IMR-90 (cell line): ENCODE measurements at regions not wholly inside any gene's neighbourhood (a gene's known extent, or its start where the extent isn't known, plus 50 kb on each side); places are given as distances from the start of the nearest gene placed in this dataset.

ENCODE experiments used
- ATAC-seq: fragments of 200-7000 bp; cut with Tn5 transposase; 2 replicates; pipeline ENCODE4 v1.9.1; 2020; ENCODE audit warnings: low read depth, mild to moderate bottlenecking, moderate library complexity
- BruUV-seq: library from RNA; stranded (reverse); fragments of 400-500 nt; replicated peaks from 2 replicates; lab custom pipeline; 2021; lab: Mats Ljungman, UMichigan
- CTCF ChIA-PET: fragments of 300-600 bp; formaldehyde crosslinking; extraction: SDS; loops from one replicate; lab custom pipeline; 2021; ENCODE audit warnings: antibody characterized with exemption; lab: Yijun Ruan, JAX
- POLR2A ChIA-PET: fragments of 300-600 bp; sonication (Branson Sonifier 250); formaldehyde crosslinking; loops from one replicate; lab custom pipeline; 2022; ENCODE audit warnings: antibody characterized with exemption; ENCODE audit not compliant: unreplicated experiment; lab: Charles Lee
- DNase-seq: peaks from one replicate; pipeline ENCODE4 v3.0.0; 2013
- H2AFZ ChIP-seq: replicated peaks from 2 replicates; pipeline ENCODE3; 2013; ENCODE audit warnings: low read length, mild to moderate bottlenecking; ENCODE audit not compliant: poor library complexity
- H2AK5ac ChIP-seq: 2 replicates; pipeline ENCODE4 v1.6.1; 2013; ENCODE audit warnings: low read depth, low read length, inconsistent platforms
- H2AK9ac ChIP-seq: replicated peaks from 2 replicates; pipeline ENCODE3; 2013; ENCODE audit warnings: mild to moderate bottlenecking, low read depth, low read length, moderate library complexity; ENCODE audit not compliant: poor library complexity
- H2BK120ac ChIP-seq: 2 replicates; pipeline ENCODE4 v1.6.1; 2013; ENCODE audit warnings: low read depth, low read length, inconsistent platforms
- H2BK15ac ChIP-seq: 3 replicates; pipeline ENCODE4 v1.6.1; 2013; ENCODE audit warnings: low read depth, low read length, inconsistent platforms
- H2BK20ac ChIP-seq: 2 replicates; pipeline ENCODE4 v1.6.1; 2013; ENCODE audit warnings: low read depth, mild to moderate bottlenecking, inconsistent platforms, low read length, moderate library complexity
- H2BK5ac ChIP-seq: 2 replicates; pipeline ENCODE4 v1.6.1; 2013; ENCODE audit warnings: mild to moderate bottlenecking, low read depth, low read length, inconsistent platforms; ENCODE audit not compliant: poor library complexity, severe bottlenecking
- H3K14ac ChIP-seq: replicated peaks from 2 replicates; pipeline ENCODE4 v1.6.1; 2013; ENCODE audit warnings: low read depth, low read length, inconsistent platforms
- H3K18ac ChIP-seq: 2 replicates; pipeline ENCODE4 v1.6.1; 2013; ENCODE audit warnings: low read depth, low read length, control low read depth
- H3K23ac ChIP-seq: 2 replicates; pipeline ENCODE4 v1.6.1; 2013; ENCODE audit warnings: low read depth, low read length, inconsistent platforms
- H3K27ac ChIP-seq: 2 replicates; pipeline ENCODE4 v1.5.1; 2013; ENCODE audit warnings: mild to moderate bottlenecking, control low read depth, low read length; ENCODE audit not compliant: insufficient read depth
- H3K27me3 ChIP-seq: 2 replicates; pipeline ENCODE4 v1.6.1; 2013; ENCODE audit warnings: low read length; ENCODE audit not compliant: control insufficient read depth, insufficient read depth
- H3K36me3 ChIP-seq: 2 replicates; pipeline ENCODE4 v1.6.1; 2013; ENCODE audit warnings: low read length, mixed read lengths; ENCODE audit not compliant: control insufficient read depth, insufficient read depth
- H3K4ac ChIP-seq: 2 replicates; pipeline ENCODE4 v1.6.1; 2013; ENCODE audit warnings: low read depth, low read length, inconsistent platforms
- H3K4me1 ChIP-seq: 2 replicates; pipeline ENCODE4 v1.6.1; 2013; ENCODE audit warnings: low read length, mixed read lengths; ENCODE audit not compliant: control insufficient read depth, insufficient read depth
- H3K4me2 ChIP-seq: 2 replicates; pipeline ENCODE4 v1.6.1; 2013; ENCODE audit warnings: low read depth, mild to moderate bottlenecking, control low read depth, low read length, moderate library complexity
- H3K4me3 ChIP-seq: 2 replicates; pipeline ENCODE4 v1.5.1; 2013; ENCODE audit warnings: low read depth, mild to moderate bottlenecking, control low read depth, low read length, moderate library complexity; ENCODE audit not compliant: insufficient read depth
- H3K56ac ChIP-seq: 2 replicates; pipeline ENCODE4 v1.6.1; 2013; ENCODE audit warnings: low read length, inconsistent platforms; ENCODE audit not compliant: insufficient read depth; ENCODE audit errors: extremely low read depth
- H3K79me1 ChIP-seq, 2 experiments: 2 replicates each; pipeline ENCODE4 v1.6.1; 2013; ENCODE audit warnings: low read length in 2 of 2, inconsistent platforms in 1 of 2, low read depth in 1 of 2
- H3K9ac ChIP-seq: 2 replicates; pipeline ENCODE4 v1.6.1; 2013; ENCODE audit warnings: low read depth, low read length, control low read depth
- H3K9me1 ChIP-seq: 2 replicates; pipeline ENCODE4 v1.6.1; 2013; ENCODE audit warnings: low read length, inconsistent platforms; ENCODE audit not compliant: insufficient read depth
- H3K9me3 ChIP-seq: 2 replicates; pipeline ENCODE4 v1.6.1; 2013; ENCODE audit warnings: low read length; ENCODE audit not compliant: control insufficient read depth, insufficient read depth
- H4K20me1 ChIP-seq: 2 replicates; pipeline ENCODE4 v1.6.1; 2013; ENCODE audit warnings: low read length, inconsistent platforms; ENCODE audit not compliant: insufficient read depth
- H4K5ac ChIP-seq: 2 replicates; pipeline ENCODE4 v1.6.1; 2013; ENCODE audit warnings: mild to moderate bottlenecking, low read depth, low read length, control low read depth
- H4K8ac ChIP-seq, 2 experiments: 2 replicates each; pipeline ENCODE4 v1.6.1; 2013; ENCODE audit warnings: low read depth in 2 of 2, low read length in 2 of 2, control low read depth in 1 of 2, inconsistent platforms in 1 of 2
- H4K91ac ChIP-seq: 2 replicates; pipeline ENCODE4 v1.6.1; 2013; ENCODE audit warnings: low read depth, low read length, inconsistent platforms; ENCODE audit not compliant: insufficient read depth
- BHLHE40 ChIP-seq: fragments of 150-350 bp; IDR thresholded peaks from 2 replicates; pipeline ENCODE4 v1.6.1; 2016; ENCODE audit warnings: mild to moderate bottlenecking, low read depth, low read length
- CEBPB ChIP-seq: IDR thresholded peaks from 2 replicates; pipeline ENCODE4 v1.6.1; 2012; ENCODE audit warnings: low read depth, low read length, improper control_type of control experiment
- CHD1 ChIP-seq: IDR thresholded peaks from 2 replicates; pipeline ENCODE4 v1.6.1; 2012; ENCODE audit warnings: low read depth, low read length, improper control_type of control experiment
- ELK1 ChIP-seq: fragments of 150-350 bp; IDR thresholded peaks from 2 replicates; pipeline ENCODE4 v1.6.1; 2016; ENCODE audit warnings: low read depth, mild to moderate bottlenecking, low read length, moderate library complexity, borderline replicate concordance
- MAFK ChIP-seq: IDR thresholded peaks from 2 replicates; pipeline ENCODE4 v1.6.1; 2012; ENCODE audit warnings: low read depth, low read length, improper control_type of control experiment
- MAZ ChIP-seq: IDR thresholded peaks from 2 replicates; pipeline ENCODE4 v1.6.1; 2012; ENCODE audit warnings: low read depth, mild to moderate bottlenecking, low read length, improper control_type of control experiment, moderate library complexity, borderline replicate concordance
- MXI1 ChIP-seq: IDR thresholded peaks from 2 replicates; pipeline ENCODE4 v1.6.1; 2012; ENCODE audit warnings: low read depth, mild to moderate bottlenecking, low read length, moderate library complexity, borderline replicate concordance
- NFE2L2 ChIP-seq: fragments of 150-350 bp; IDR thresholded peaks from 2 replicates; pipeline ENCODE4 v1.6.1; 2016; ENCODE audit warnings: low read depth, mild to moderate bottlenecking, low read length
- RAD21 ChIP-seq: IDR thresholded peaks from 2 replicates; pipeline ENCODE4 v1.6.1; 2012; ENCODE audit warnings: low read length, improper control_type of control experiment
- RCOR1 ChIP-seq: IDR thresholded peaks from 2 replicates; pipeline ENCODE4 v1.6.1; 2012; ENCODE audit warnings: mild to moderate bottlenecking, low read length, improper control_type of control experiment; ENCODE audit not compliant: insufficient replicate concordance
- RFX5 ChIP-seq: IDR thresholded peaks from 2 replicates; pipeline ENCODE4 v1.8.0; 2012; ENCODE audit warnings: low read depth, mild to moderate bottlenecking, low read length, moderate library complexity
- SMC3 ChIP-seq: fragments of 150-350 bp; IDR thresholded peaks from 2 replicates; pipeline ENCODE4 v1.6.1; 2016; ENCODE audit warnings: low read depth, mild to moderate bottlenecking, antibody characterized with exemption, low read length, moderate library complexity
- USF2 ChIP-seq: fragments of 150-350 bp; IDR thresholded peaks from 2 replicates; pipeline ENCODE4 v1.6.1; 2017; ENCODE audit warnings: mild to moderate bottlenecking, antibody characterized with exemption, low read length, low read depth
- WGBS, 2 experiments: methylation state at CpG; one replicate each; pipeline versions ENCODE4 v1.1.5 to v1.1.7; 2013; ENCODE audit warnings: missing lambda C conversion rate in 2 of 2; ENCODE audit not compliant: insufficient read length in 1 of 2; ENCODE audit errors: extremely low coverage in 2 of 2; 5-methylcytosine and 5-hydroxymethylcytosine counted together
- dilution Hi-C: fragments of 300-500 bp; cut with HindIII; formaldehyde crosslinking; loops from one replicate; pipeline ENCODE4 v1.14.3; 2018; ENCODE audit warnings: low sequenced_read_pairs; ENCODE audit not compliant: unreplicated experiment
- in situ Hi-C: fragments of 300-500 bp; cut with MboI; formaldehyde crosslinking; loops from 3 replicates; pipeline ENCODE4 v1.14.3; 2019; ENCODE audit warnings: low sequenced_read_pairs, inconsistent platforms, mixed read lengths
- intact Hi-C: fragments of 100-400 bp; cut with micrococcal nuclease; formaldehyde crosslinking; loops from 2 replicates; pipeline ENCODE4 v1.10.0; 2022
- TF ChIP-seq, protein P1 (sequence below): conservative IDR thresholded peaks from 2 replicates; pipeline ENCODE4 v1.5.1; 2012; ENCODE audit warnings: mild to moderate bottlenecking, low read depth, low read length, improper control_type of control experiment

DNA sequence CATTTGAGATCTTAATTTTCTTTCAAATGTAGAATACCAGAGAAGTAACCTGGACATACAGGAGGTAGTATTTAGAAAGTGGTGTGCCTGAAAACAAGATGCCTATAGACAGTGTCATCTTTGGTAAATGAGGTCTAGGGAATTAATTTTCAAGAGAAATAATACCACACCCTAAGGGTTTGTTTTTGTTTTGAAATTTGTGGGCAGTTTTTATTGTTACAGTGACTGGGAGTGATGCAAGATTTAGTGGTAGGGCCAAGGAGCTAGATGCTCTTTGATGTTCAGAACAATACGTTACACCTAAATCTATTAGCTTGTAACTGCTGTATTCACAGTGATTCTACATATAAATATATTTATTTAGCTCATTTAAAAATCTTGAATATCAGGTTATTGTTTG is 856.5 kb upstream of the MAP3K7 start:
- Histone ChIP-seq H3K14ac (no peak overlapping the region), H3K27me3 (no peaks in the 10 kb centered on the region), H3K79me1 (no peaks in the 10 kb centered on the region), H2AK5ac (no peak overlapping the region), H2BK15ac (no peak overlapping the region), H3K23ac (no peak overlapping the region), H3K4ac (no peak overlapping the region), H3K56ac (no peak overlapping the region), H3K4me3 (no peak overlapping the region), H3K36me3 (no peaks in the 10 kb centered on the region), H3K9me1 (no peaks in the 10 kb centered on the region), H3K9me3 (no peaks in the 10 kb centered on the region), H3K4me1 (peaks cover 9% of the 10 kb centered on the region), H2BK20ac (no peak overlapping the region), H3K27ac (no peak overlapping the region), H3K9ac (no peak overlapping the region), H3K18ac (no peak overlapping the region), H4K91ac (no peak overlapping the region; the same call in 1 of the 2 replicates), H2BK120ac (no peak overlapping the region), H2AK9ac (no peak overlapping the region), H4K20me1 (no peaks in the 10 kb centered on the region), H2AFZ (no peak overlapping the region), H2BK5ac (no peak overlapping the region), H4K8ac (no peak overlapping the region), H3K4me2 (no peak overlapping the region), H4K5ac (no peak overlapping the region)
- no peak for DNase-seq
- no TSS peak for BruUV-seq
- no peak for TF ChIP-seq CEBPB
- TF ChIP-seq CHD1, result no peak
- TF ChIP-seq RCOR1, result no peak
- no peak for TF ChIP-seq MAFK
- no peak for TF ChIP-seq RFX5
- TF ChIP-seq NFE2L2, result no peak
- TF ChIP-seq, protein P1, sequence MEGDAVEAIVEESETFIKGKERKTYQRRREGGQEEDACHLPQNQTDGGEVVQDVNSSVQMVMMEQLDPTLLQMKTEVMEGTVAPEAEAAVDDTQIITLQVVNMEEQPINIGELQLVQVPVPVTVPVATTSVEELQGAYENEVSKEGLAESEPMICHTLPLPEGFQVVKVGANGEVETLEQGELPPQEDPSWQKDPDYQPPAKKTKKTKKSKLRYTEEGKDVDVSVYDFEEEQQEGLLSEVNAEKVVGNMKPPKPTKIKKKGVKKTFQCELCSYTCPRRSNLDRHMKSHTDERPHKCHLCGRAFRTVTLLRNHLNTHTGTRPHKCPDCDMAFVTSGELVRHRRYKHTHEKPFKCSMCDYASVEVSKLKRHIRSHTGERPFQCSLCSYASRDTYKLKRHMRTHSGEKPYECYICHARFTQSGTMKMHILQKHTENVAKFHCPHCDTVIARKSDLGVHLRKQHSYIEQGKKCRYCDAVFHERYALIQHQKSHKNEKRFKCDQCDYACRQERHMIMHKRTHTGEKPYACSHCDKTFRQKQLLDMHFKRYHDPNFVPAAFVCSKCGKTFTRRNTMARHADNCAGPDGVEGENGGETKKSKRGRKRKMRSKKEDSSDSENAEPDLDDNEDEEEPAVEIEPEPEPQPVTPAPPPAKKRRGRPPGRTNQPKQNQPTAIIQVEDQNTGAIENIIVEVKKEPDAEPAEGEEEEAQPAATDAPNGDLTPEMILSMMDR, result no peak
- TF ChIP-seq RAD21, result no peak
- no peak for TF ChIP-seq MAZ
- TF ChIP-seq BHLHE40, result no peak
- no peak for TF ChIP-seq MXI1
- no peak for TF ChIP-seq SMC3
- TF ChIP-seq USF2, result no peak
- no peak for TF ChIP-seq ELK1
- CTCF ChIA-PET, result no interaction called here
- POLR2A ChIA-PET, result no interaction called here
- no CpG with 5 or more reads among the region's 1 CpG for WGBS, 2 experiments
- intact Hi-C loops, result no loop called here
- dilution Hi-C loops, result no loop called here
- no peak for ATAC-seq
- in situ Hi-C loops, result no loop called here
